Right atrium auricular region (tissue), 2 donors: ENCODE measurements at regions not wholly inside any gene's neighbourhood (a gene's known extent, or its start where the extent isn't known, plus 50 kb on each side); places are given as distances from the start of the nearest gene placed in this dataset.
A peak's percentile ranks its signal among the peaks of the same experiment; 100 is the strongest.

ENCODE experiments used
- DNase-seq: peaks from one replicate; pipeline ENCODE4 v3.0.0-alpha.2; 2019; ENCODE audit warnings: low spot score
- H3K27ac ChIP-seq, 2 donors: fragments of 200-600 bp; sonication (generic); 1 replicate in 1 of 2; 2 replicates in 1 of 2; pipeline ENCODE4 v1.5.1; 2016 to 2019
- H3K27me3 ChIP-seq, 2 donors: fragments of 200-600 bp; sonication (generic); one replicate each; pipeline versions ENCODE4 v1.5.1 to v1.6.0; 2017 to 2019
- H3K36me3 ChIP-seq: fragments of 200-600 bp; sonication (generic); one replicate; pipeline ENCODE4 v1.5.1; 2016
- H3K4me1 ChIP-seq, 2 donors: fragments of 200-600 bp; sonication (generic); one replicate each; pipeline versions ENCODE4 v1.5.1 to v1.6.0; 2017 to 2019
- H3K4me3 ChIP-seq, 2 donors: fragments of 200-600 bp; sonication (generic); 1 replicate in 1 of 2; 2 replicates in 1 of 2; pipeline ENCODE4 v1.5.1; 2017 to 2019; ENCODE audit warnings: mild to moderate bottlenecking in 1 of 2, moderate library complexity in 1 of 2
- H3K9me3 ChIP-seq, 2 donors: fragments of 200-600 bp; sonication (generic); one replicate each; pipeline ENCODE4 v1.5.1; 2019
- TF ChIP-seq, protein P1 (sequence below), 2 donors: fragments of 200-600 bp; sonication (generic); IDR thresholded peaks; one replicate each; pipeline ENCODE4 v1.5.1; 2019; ENCODE audit warnings: antibody characterized with exemption in 2 of 2

DNA sequence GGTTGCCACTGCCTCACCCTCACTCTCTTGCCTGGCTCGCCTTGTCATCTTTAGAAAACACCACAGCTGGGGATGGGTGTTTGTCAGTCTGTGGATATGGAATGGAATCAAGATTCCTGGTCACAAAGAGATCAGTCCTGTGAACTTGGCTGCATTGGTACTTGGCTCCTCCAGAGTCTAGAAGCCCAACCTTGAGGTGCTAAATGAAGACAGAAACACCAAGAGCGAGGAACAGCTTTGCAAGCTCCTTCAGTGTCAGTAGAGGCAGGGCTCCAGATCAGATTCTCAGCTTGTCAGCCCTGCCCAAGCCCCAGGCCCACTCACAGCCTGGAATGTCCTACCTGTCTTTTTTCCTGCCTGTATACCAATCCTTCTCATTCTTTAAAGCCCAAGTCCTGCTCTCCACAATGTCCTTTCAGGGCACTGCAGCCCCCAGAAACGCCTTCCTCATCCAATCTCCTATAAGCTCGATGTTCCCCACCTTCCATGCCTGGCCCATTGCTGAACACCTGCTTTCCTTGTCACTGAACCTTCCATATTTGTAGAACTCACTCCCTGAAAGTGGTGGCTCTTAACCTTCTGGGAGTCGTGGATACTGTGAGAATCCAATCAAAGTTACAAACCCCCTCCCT, 188.9 kb downstream of the BCR start:
- TF ChIP-seq, protein P1, sequence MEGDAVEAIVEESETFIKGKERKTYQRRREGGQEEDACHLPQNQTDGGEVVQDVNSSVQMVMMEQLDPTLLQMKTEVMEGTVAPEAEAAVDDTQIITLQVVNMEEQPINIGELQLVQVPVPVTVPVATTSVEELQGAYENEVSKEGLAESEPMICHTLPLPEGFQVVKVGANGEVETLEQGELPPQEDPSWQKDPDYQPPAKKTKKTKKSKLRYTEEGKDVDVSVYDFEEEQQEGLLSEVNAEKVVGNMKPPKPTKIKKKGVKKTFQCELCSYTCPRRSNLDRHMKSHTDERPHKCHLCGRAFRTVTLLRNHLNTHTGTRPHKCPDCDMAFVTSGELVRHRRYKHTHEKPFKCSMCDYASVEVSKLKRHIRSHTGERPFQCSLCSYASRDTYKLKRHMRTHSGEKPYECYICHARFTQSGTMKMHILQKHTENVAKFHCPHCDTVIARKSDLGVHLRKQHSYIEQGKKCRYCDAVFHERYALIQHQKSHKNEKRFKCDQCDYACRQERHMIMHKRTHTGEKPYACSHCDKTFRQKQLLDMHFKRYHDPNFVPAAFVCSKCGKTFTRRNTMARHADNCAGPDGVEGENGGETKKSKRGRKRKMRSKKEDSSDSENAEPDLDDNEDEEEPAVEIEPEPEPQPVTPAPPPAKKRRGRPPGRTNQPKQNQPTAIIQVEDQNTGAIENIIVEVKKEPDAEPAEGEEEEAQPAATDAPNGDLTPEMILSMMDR (IDR thresholded peaks at IDR 0.05) = no peak
- Histone ChIP-seq H3K4me3 (no peak overlapping the region), H3K27ac (no peak overlapping the region), H3K4me1 (no peaks in the 10 kb centered on the region), H3K27me3 (no peaks in the 10 kb centered on the region), H3K36me3 (no peaks in the 10 kb centered on the region), H3K9me3 (no peaks in the 10 kb centered on the region)
- DNase-seq = peak; percentile 21
